ENCODE measurements at regions not wholly inside any gene's neighbourhood (a gene's known extent, or its start where the extent isn't known, plus 50 kb on each side); places are given as distances from the start of the nearest gene placed in this dataset.

DNA sequence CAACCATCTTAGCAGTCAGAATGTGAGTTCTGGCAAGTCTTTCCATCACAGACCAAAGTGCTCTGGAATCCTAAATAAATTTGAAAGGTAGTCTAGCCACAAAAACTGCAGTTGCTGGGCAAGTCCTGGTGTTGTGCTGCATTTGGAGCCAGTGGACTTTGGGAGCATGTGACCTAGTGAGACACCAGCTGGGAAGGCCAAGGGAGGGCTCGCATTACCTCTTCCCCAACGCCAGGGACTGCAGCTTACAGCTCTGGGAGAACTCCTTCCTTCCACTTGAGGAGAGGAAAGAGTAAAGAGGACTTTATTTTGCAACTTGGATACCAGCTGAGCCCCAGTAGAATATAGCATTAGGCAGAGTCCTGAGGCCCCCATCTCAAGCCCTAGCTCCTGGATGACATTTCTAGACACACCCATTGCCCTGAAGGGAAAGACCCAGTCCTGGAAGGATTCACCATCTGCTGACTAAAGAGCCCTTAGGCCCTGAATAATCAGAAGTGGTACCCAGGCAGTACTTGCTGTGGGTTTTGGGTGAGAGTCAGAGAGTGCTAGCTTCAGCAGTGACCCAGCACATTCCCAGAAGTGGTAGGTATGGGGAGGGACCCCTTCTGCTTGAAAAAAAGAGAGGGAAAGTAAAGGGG is 190.7 kb downstream of the NUF2 start:
- DNase-seq (ENCODE audit: low read depth), result no peak
- TF ChIP-seq, protein P1, sequence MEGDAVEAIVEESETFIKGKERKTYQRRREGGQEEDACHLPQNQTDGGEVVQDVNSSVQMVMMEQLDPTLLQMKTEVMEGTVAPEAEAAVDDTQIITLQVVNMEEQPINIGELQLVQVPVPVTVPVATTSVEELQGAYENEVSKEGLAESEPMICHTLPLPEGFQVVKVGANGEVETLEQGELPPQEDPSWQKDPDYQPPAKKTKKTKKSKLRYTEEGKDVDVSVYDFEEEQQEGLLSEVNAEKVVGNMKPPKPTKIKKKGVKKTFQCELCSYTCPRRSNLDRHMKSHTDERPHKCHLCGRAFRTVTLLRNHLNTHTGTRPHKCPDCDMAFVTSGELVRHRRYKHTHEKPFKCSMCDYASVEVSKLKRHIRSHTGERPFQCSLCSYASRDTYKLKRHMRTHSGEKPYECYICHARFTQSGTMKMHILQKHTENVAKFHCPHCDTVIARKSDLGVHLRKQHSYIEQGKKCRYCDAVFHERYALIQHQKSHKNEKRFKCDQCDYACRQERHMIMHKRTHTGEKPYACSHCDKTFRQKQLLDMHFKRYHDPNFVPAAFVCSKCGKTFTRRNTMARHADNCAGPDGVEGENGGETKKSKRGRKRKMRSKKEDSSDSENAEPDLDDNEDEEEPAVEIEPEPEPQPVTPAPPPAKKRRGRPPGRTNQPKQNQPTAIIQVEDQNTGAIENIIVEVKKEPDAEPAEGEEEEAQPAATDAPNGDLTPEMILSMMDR (IDR thresholded peaks at IDR 0.05; ENCODE audit: control insufficient read depth, extremely low read depth, insufficient read depth), result no peak
- no peak overlapping the region for H3K4me3 ChIP-seq (ENCODE audit: low read depth, low read length)

GRCh38 chr1:163523375-163524029 is 201.7 kb downstream of the NUF2 start:
- DNase-seq (ENCODE audit: low read depth), result no peak
- TF ChIP-seq, protein P1 (IDR thresholded peaks at IDR 0.05; ENCODE audit: control insufficient read depth, extremely low read depth, insufficient read depth), result no peak
- H3K4me3 ChIP-seq (ENCODE audit: low read depth, low read length), result no peak overlapping the region

- no peak for DNase-seq (ENCODE audit: low read depth)
- TF ChIP-seq, protein P1 (IDR thresholded peaks at IDR 0.05; ENCODE audit: control insufficient read depth, extremely low read depth, insufficient read depth), result peak; percentile 54
- H3K4me3 ChIP-seq (ENCODE audit: low read depth, low read length), result no peak overlapping the region
These were observed 207.1 kb downstream of the NUF2 start for GRCh38 chr1:163528710-163529348.

GRCh38 chr1:163531345-163531744 is 209.6 kb downstream of the NUF2 start:
- H3K4me3 ChIP-seq (ENCODE audit: low read depth, low read length), result no peak overlapping the region
- TF ChIP-seq, protein P1 (IDR thresholded peaks at IDR 0.05; ENCODE audit: control insufficient read depth, extremely low read depth, insufficient read depth), result no peak
- DNase-seq (ENCODE audit: low read depth), result no peak

DNA sequence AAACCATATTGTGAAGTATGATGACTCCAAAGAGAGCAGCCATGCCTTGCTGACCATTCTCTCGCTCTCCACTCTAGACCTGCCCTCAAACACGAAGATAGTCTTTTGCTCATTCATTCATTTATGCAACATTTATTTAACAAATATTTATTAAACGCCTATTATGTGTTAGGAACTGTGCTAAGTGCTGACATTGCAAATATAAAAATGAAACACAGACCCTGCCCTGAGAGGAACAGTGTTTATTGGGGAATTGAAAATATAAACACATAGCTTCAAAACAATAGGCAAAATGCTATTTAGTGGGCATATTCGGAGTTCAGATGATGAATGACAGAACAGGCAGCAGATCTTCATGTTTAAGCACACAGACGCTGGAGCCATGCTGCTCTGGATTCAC is 213.6 kb downstream of the NUF2 start:
- TF ChIP-seq, protein P1 (IDR thresholded peaks at IDR 0.05; ENCODE audit: control insufficient read depth, extremely low read depth, insufficient read depth), result no peak
- no peak for DNase-seq (ENCODE audit: low read depth)
- no peak overlapping the region for H3K4me3 ChIP-seq (ENCODE audit: low read depth, low read length)

GRCh38 chr1:163535807-163536206 is 214.1 kb downstream of the NUF2 start:
- no peak overlapping the region for H3K4me3 ChIP-seq (ENCODE audit: low read depth, low read length)
- TF ChIP-seq, protein P1 (IDR thresholded peaks at IDR 0.05; ENCODE audit: control insufficient read depth, extremely low read depth, insufficient read depth), result peak; percentile 75
- no peak for DNase-seq (ENCODE audit: low read depth)
